Upper lobe of left lung (tissue), 4 donors: ENCODE measurements at regions not wholly inside any gene's neighbourhood (a gene's known extent, or its start where the extent isn't known, plus 50 kb on each side); places are given as distances from the start of the nearest gene placed in this dataset.

Source experiments
- POLR2A ChIP-seq, 4 donors: fragments of 450-650 bp; IDR thresholded peaks; one replicate each; pipeline ENCODE4 v1.5.1; 2016 to 2017; ENCODE audit warnings: antibody characterized with exemption in 4 of 4, mild to moderate bottlenecking in 2 of 4
- TF ChIP-seq, protein P1 (sequence below), 6 experiments: fragments of 450-650 bp in 4 of 6; fragments of 200-600 bp in 2 of 6; sonication (generic) in 2 of 6; IDR thresholded peaks; one replicate each; pipeline ENCODE4 v1.5.1; 2016 to 2019; ENCODE audit warnings: antibody characterized with exemption in 6 of 6

DNA sequence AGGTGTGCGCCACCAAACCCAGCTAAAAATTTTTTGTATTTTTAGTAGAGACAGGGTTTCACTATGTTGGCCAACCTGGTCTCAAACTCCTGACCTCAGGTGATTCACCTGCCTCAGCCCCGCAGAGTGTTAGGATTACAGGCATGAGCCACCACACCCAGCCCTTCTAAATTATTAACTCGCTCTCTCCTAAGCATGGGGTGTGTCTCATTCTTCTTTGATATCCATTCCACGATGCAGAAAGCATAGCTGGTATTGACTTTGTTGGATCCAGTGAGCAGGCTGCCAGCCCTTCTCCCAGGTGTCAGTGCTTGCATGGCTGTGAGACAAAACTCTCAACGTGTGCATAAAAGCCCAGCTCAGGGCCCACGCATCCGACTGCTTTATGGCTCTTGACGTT lies 254.1 kb upstream of the PFKP start:
- TF ChIP-seq POLR2A (IDR thresholded peaks at IDR 0.05) = no peak
- TF ChIP-seq, protein P1, sequence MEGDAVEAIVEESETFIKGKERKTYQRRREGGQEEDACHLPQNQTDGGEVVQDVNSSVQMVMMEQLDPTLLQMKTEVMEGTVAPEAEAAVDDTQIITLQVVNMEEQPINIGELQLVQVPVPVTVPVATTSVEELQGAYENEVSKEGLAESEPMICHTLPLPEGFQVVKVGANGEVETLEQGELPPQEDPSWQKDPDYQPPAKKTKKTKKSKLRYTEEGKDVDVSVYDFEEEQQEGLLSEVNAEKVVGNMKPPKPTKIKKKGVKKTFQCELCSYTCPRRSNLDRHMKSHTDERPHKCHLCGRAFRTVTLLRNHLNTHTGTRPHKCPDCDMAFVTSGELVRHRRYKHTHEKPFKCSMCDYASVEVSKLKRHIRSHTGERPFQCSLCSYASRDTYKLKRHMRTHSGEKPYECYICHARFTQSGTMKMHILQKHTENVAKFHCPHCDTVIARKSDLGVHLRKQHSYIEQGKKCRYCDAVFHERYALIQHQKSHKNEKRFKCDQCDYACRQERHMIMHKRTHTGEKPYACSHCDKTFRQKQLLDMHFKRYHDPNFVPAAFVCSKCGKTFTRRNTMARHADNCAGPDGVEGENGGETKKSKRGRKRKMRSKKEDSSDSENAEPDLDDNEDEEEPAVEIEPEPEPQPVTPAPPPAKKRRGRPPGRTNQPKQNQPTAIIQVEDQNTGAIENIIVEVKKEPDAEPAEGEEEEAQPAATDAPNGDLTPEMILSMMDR (IDR thresholded peaks at IDR 0.05) = no peak
